B cell (primary cell): ENCODE measurements at regions not wholly inside any gene's neighbourhood (a gene's known extent, or its start where the extent isn't known, plus 50 kb on each side); places are given as distances from the start of the nearest gene placed in this dataset.

ENCODE experiments used
- ATAC-seq: fragments of 200-7000 bp; cut with Tn5 transposase; one replicate; pipeline ENCODE4 v1.10.0; 2021; ENCODE audit warnings: low read depth, mild to moderate bottlenecking, moderate number of reproducible peaks, moderate library complexity
- CTCF ChIA-PET: fragments of 350-600 bp; sonication (Branson Sonifier 250); formaldehyde crosslinking; loops from one replicate; lab custom pipeline; 2021; ENCODE audit warnings: antibody characterized with exemption, inconsistent platforms; lab: Charles Lee
- POLR2A ChIA-PET: fragments of 350-600 bp; sonication (Branson Sonifier 250); formaldehyde crosslinking; loops from one replicate; lab custom pipeline; 2021; ENCODE audit warnings: antibody characterized with exemption; lab: Charles Lee
- DNase-seq: peaks from one replicate; pipeline ENCODE4 v3.0.0; 2013
- H2AFZ ChIP-seq: 2 replicates; pipeline ENCODE4 v1.6.1; 2012; ENCODE audit warnings: mild to moderate bottlenecking, low read depth, low read length; ENCODE audit not compliant: insufficient read depth, poor library complexity, severe bottlenecking
- H3K27ac ChIP-seq, 2 donors: 1 replicate in 1 of 2; 2 replicates in 1 of 2; pipeline ENCODE4 v1.5.1; 2012 to 2013; ENCODE audit warnings: low read length in 2 of 2, mild to moderate bottlenecking in 2 of 2, moderate library complexity in 1 of 2
- H3K27me3 ChIP-seq, 4 experiments: fragments of 200-600 bp in 1 of 4; sonication (generic) in 1 of 4; replicated peaks in 1 of 4; 1 replicate in 2 of 4; 2 replicates in 2 of 4; pipeline versions ENCODE4 v1.6.1 to v1.7.0; 2013 to 2016; ENCODE audit warnings: low read length in 3 of 4, mild to moderate bottlenecking in 2 of 4, mixed read lengths in 1 of 4, moderate library complexity in 1 of 4; ENCODE audit not compliant: insufficient read depth in 4 of 4, control insufficient read depth in 3 of 4; ENCODE audit errors: control extremely low read depth in 1 of 4
- H3K36me3 ChIP-seq, 2 experiments: replicated peaks in 1 of 2; 1 replicate in 1 of 2; 2 replicates in 1 of 2; pipeline versions ENCODE4 v1.6.1 to v1.7.1; 2013; ENCODE audit warnings: low read length in 1 of 2; ENCODE audit not compliant: insufficient read depth in 2 of 2, control insufficient read depth in 1 of 2; ENCODE audit errors: control extremely low read depth in 1 of 2, extremely low read depth in 1 of 2
- H3K4me1 ChIP-seq, 2 donors: fragments of 200-600 bp in 1 of 2; sonication (generic) in 1 of 2; 1 replicate in 1 of 2; 2 replicates in 1 of 2; pipeline versions ENCODE4 v1.5.1 to v1.6.1; 2013 to 2017; ENCODE audit warnings: low read length in 2 of 2; ENCODE audit not compliant: control insufficient read depth in 2 of 2, insufficient read depth in 2 of 2
- H3K4me2 ChIP-seq: replicated peaks from 2 replicates; pipeline ENCODE3; 2012; ENCODE audit warnings: mild to moderate bottlenecking, low read depth, low read length; ENCODE audit not compliant: poor library complexity, severe bottlenecking
- H3K4me3 ChIP-seq, 5 experiments: fragments of 200-600 bp in 1 of 5; sonication (generic) in 1 of 5; 1 replicate in 3 of 5; 2 replicates in 2 of 5; pipeline versions ENCODE4 v1.5.1 to v1.7.0; 2011 to 2016; ENCODE audit warnings: low read length in 4 of 5, mild to moderate bottlenecking in 4 of 5, low read depth in 2 of 5, control low read depth in 1 of 5, moderate library complexity in 1 of 5; ENCODE audit not compliant: insufficient read depth in 1 of 5; ENCODE audit errors: control extremely low read depth in 1 of 5, extremely low read depth in 1 of 5
- H3K79me2 ChIP-seq: fragments of 200-600 bp; sonication (generic); one replicate; pipeline ENCODE4 v1.6.0; 2016; ENCODE audit warnings: low read length; ENCODE audit not compliant: control insufficient read depth, insufficient read depth
- H3K9ac ChIP-seq: fragments of 200-600 bp; sonication (generic); 2 replicates; pipeline ENCODE4 v1.6.1; 2017; ENCODE audit warnings: mild to moderate bottlenecking, low read length, moderate library complexity
- H3K9me3 ChIP-seq, 3 donors: one replicate each; pipeline versions ENCODE4 v1.6.1 to v1.7.1; 2013; ENCODE audit warnings: low read length in 2 of 3; ENCODE audit not compliant: control insufficient read depth in 2 of 3, insufficient read depth in 1 of 3; ENCODE audit errors: control extremely low read depth in 1 of 3
- H4K20me1 ChIP-seq: 2 replicates; pipeline ENCODE4 v1.6.0; 2012; ENCODE audit warnings: mild to moderate bottlenecking, low read length; ENCODE audit not compliant: insufficient read depth, control insufficient read depth, poor library complexity, severe bottlenecking
- H3K27ac Mint-ChIP-seq: one replicate; pipeline ENCODE4 v1.8.0; 2021; ENCODE audit warnings: mixed read lengths
- H3K27me3 Mint-ChIP-seq: one replicate; pipeline ENCODE4 v1.8.0; 2021; ENCODE audit warnings: mixed read lengths
- H3K4me1 Mint-ChIP-seq: one replicate; pipeline ENCODE4 v1.8.0; 2021; ENCODE audit warnings: mixed read lengths
- H3K4me3 Mint-ChIP-seq: one replicate; pipeline ENCODE4 v1.8.0; 2021; ENCODE audit warnings: mixed read lengths
- H3K9me3 Mint-ChIP-seq: one replicate; pipeline ENCODE4 v1.8.0; 2022; ENCODE audit warnings: mixed read lengths; ENCODE audit not compliant: insufficient read depth
- EZH2 ChIP-seq: IDR thresholded peaks from 2 replicates; pipeline ENCODE4 v1.6.1; 2012; ENCODE audit warnings: borderline replicate concordance, low read depth, mild to moderate bottlenecking, moderate library complexity, low read length; ENCODE audit not compliant: insufficient read depth, poor library complexity, severe bottlenecking
- WGBS: methylation state at CpG from one replicate; pipeline ENCODE4 v1.1.5; 2013; ENCODE audit warnings: missing lambda C conversion rate; ENCODE audit not compliant: insufficient coverage; 5-methylcytosine and 5-hydroxymethylcytosine counted together
- intact Hi-C: fragments of 100-400 bp; cut with micrococcal nuclease; formaldehyde crosslinking; loops from one replicate; pipeline ENCODE4 v1.10.0; 2022
- TF ChIP-seq, protein P1 (sequence below): fragments of 200-600 bp; IDR thresholded peaks from one replicate; pipeline ENCODE4 v1.8.0; 2022; ENCODE audit warnings: antibody characterized with exemption, mild to moderate bottlenecking

DNA sequence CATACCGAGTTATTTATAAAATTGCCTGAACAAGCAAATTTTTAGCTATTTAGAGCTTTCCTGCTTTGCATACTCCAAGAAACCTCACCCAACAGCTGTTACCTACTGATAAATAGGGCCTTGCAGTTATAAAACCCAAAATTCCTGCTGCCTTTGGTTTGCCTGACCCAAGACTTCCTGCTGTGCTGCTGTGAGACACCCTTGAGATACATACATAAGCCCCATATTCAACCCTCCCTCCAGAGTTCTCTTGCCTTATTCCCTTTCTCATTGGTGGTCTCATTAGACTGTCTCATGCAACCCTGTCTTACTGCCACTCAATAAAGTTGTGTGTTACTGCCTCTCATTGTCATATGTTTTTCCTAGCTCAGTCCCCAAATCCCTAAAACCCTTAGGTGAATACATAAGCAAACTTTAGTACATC lies 677.6 kb downstream of the UQCRFS1 start:
- ATAC-seq, result no peak
- no peaks in the 10 kb centered on the region for H4K20me1 ChIP-seq
- H3K4me3 ChIP-seq, result no peak overlapping the region
- no peaks in the 10 kb centered on the region for H3K79me2 ChIP-seq
- Mint-ChIP-seq H3K4me1 (no peaks in the 10 kb centered on the region), H3K27ac (no peak overlapping the region), H3K9me3 (peaks cover 5% of the 10 kb centered on the region), H3K27me3 (no peaks in the 10 kb centered on the region), H3K4me3 (no peak overlapping the region)
- no peak overlapping the region for H3K9ac ChIP-seq
- CTCF ChIA-PET, result no interaction called here
- 50% methylated on average over 1 of the region's 1 CpG for WGBS
- no peak overlapping the region for H3K27ac ChIP-seq
- DNase-seq, result no peak
- H3K4me1 ChIP-seq, result no peaks in the 10 kb centered on the region
- intact Hi-C loops, result no loop called here
- peaks cover 1 to 9% (median 5%) of the 10 kb centered on the region in 3 donors for H3K9me3 ChIP-seq
- no peak for TF ChIP-seq EZH2
- no peaks in the 10 kb centered on the region for H3K27me3 ChIP-seq
- POLR2A ChIA-PET, result no interaction called here
- H2AFZ ChIP-seq, result no peak overlapping the region
- no peak overlapping the region for H3K4me2 ChIP-seq
- H3K36me3 ChIP-seq, result no peaks in the 10 kb centered on the region

DNA sequence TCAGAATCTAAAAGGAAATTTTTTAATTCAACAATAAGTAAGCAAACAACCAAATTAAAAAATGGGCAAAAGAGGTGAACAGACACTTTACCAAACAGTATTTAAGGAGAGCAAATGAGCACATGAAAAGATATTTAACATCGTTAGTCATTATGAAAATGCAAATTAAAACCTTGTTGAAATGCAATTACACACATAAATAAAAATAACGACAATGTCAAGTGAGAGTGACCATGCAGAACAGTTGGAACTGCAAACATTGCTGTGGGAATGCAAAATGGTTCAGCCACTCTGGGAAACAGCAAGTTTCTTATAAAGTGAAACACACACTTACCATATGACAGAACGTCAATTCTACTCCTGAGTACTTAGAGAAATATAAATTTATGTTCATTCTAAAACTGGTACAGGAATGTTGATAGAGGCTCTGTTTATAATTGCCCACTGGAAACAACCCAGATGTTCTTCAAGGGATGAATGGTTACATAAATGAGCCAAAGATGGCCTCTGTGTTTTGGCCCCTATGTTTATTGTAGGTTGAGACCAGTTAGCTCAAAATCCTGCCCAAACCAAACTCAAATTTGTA lies 678.1 kb downstream of the UQCRFS1 start:
- Histone ChIP-seq H3K9ac (no peak overlapping the region), H2AFZ (no peak overlapping the region), H3K4me1 (no peaks in the 10 kb centered on the region), H3K27ac (no peak overlapping the region), H3K4me2 (no peak overlapping the region), H3K9me3 (peaks cover 1 to 9% (median 5%) of the 10 kb centered on the region in 3 donors), H3K27me3 (no peaks in the 10 kb centered on the region), H4K20me1 (no peaks in the 10 kb centered on the region), H3K4me3 (no peak overlapping the region), H3K36me3 (no peaks in the 10 kb centered on the region), H3K79me2 (no peaks in the 10 kb centered on the region)
- Mint-ChIP-seq H3K27ac (no peak overlapping the region), H3K9me3 (peaks cover 5% of the 10 kb centered on the region), H3K27me3 (no peaks in the 10 kb centered on the region), H3K4me1 (no peaks in the 10 kb centered on the region), H3K4me3 (no peak overlapping the region)
- ChIA-PET CTCF (no interaction called here), POLR2A (no interaction called here)
- no peak for ATAC-seq
- DNase-seq, result no peak
- no CpG with 5 or more reads among the region's 3 CpGs for WGBS
- intact Hi-C loops, result no loop called here
- TF ChIP-seq, protein P1, sequence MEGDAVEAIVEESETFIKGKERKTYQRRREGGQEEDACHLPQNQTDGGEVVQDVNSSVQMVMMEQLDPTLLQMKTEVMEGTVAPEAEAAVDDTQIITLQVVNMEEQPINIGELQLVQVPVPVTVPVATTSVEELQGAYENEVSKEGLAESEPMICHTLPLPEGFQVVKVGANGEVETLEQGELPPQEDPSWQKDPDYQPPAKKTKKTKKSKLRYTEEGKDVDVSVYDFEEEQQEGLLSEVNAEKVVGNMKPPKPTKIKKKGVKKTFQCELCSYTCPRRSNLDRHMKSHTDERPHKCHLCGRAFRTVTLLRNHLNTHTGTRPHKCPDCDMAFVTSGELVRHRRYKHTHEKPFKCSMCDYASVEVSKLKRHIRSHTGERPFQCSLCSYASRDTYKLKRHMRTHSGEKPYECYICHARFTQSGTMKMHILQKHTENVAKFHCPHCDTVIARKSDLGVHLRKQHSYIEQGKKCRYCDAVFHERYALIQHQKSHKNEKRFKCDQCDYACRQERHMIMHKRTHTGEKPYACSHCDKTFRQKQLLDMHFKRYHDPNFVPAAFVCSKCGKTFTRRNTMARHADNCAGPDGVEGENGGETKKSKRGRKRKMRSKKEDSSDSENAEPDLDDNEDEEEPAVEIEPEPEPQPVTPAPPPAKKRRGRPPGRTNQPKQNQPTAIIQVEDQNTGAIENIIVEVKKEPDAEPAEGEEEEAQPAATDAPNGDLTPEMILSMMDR, result no peak
- no peak for TF ChIP-seq EZH2
